Mesodermal cell (in vitro differentiated cells): ENCODE measurements at regions not wholly inside any gene's neighbourhood (a gene's known extent, or its start where the extent isn't known, plus 50 kb on each side); places are given as distances from the start of the nearest gene placed in this dataset.

Experiments
- H3K27ac ChIP-seq: 2 replicates; pipeline ENCODE4 v1.7.0; 2013; ENCODE audit warnings: mild to moderate bottlenecking, low read depth, low read length, moderate library complexity; ENCODE audit not compliant: severe bottlenecking
- H3K36me3 ChIP-seq: 2 replicates; pipeline ENCODE4 v1.7.1; 2013; ENCODE audit warnings: mild to moderate bottlenecking, low read length, moderate library complexity; ENCODE audit not compliant: control insufficient read depth, insufficient read depth
- H3K4me1 ChIP-seq: one replicate; pipeline ENCODE4 v1.7.1; 2013; ENCODE audit warnings: mild to moderate bottlenecking, low read length; ENCODE audit not compliant: insufficient read depth, control insufficient read depth, poor library complexity, severe bottlenecking
- H3K4me3 ChIP-seq: 2 replicates; pipeline ENCODE4 v1.7.0; 2013; ENCODE audit warnings: low read length, control low read depth, mild to moderate bottlenecking; ENCODE audit not compliant: insufficient read depth, poor library complexity, severe bottlenecking; ENCODE audit errors: extremely low read depth
- H3K9me3 ChIP-seq: 2 replicates; pipeline ENCODE4 v1.7.1; 2013; ENCODE audit warnings: mild to moderate bottlenecking, low read length, moderate library complexity; ENCODE audit not compliant: control insufficient read depth
- WGBS, 2 experiments: methylation state at CpG; one replicate each; pipeline ENCODE4 v1.1.5; 2013; ENCODE audit warnings: missing lambda C conversion rate in 2 of 2; ENCODE audit not compliant: insufficient coverage in 2 of 2; 5-methylcytosine and 5-hydroxymethylcytosine counted together

GRCh38 chr17:77456271-77456950 lies 315.6 kb downstream of the SEC14L1 start:
- 95 to 98% methylated on average over 16 to 18 of the region's 18 CpGs for WGBS, 2 experiments
- H3K4me3 ChIP-seq: no peak overlapping the region
- peaks cover 76% of the 10 kb centered on the region for H3K4me1 ChIP-seq
- no peaks in the 10 kb centered on the region for H3K9me3 ChIP-seq
- no peak overlapping the region for H3K27ac ChIP-seq
- peaks cover 22% of the 10 kb centered on the region for H3K36me3 ChIP-seq

DNA sequence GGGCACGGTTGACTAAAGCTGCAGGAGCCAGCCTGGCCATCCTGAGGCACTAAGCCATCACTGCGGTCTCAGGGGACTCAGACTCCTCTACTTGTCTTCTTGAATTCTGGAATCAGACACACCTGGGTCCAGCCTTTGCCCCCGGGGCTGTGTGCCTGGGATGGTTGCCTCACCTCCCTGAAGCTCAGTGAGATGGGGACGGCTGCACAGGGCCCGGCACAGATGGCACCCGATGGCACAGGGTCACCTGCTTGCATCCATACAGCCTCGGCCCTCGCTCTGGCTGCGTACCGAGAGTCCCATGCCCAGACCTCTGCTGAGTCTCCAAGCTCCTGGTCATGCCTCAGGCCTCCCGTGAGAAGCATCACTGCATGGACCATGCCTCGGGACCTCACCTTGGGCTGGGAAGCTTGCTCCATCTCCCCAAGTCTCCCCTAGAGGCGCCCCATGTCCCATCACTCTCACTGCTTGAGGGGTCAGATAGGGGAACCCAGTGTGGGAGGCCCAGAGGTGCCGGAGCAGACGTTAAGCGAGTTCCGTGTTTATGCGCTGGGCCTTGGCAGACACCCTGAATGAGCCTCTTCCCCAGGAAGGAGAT lies 316.3 kb downstream of the SEC14L1 start:
- Histone ChIP-seq H3K36me3 (peaks cover 24% of the 10 kb centered on the region), H3K4me1 (peaks cover 77% of the 10 kb centered on the region), H3K9me3 (no peaks in the 10 kb centered on the region), H3K4me3 (no peak overlapping the region), H3K27ac (no peak overlapping the region)
- WGBS, 2 experiments: 98% methylated on average over 13 to 18 of the region's 18 CpGs

- Histone ChIP-seq H3K9me3 (no peaks in the 10 kb centered on the region), H3K4me3 (no peak overlapping the region), H3K4me1 (peaks cover 73% of the 10 kb centered on the region), H3K27ac (peak overlapping the region; percentile 62), H3K36me3 (peaks cover 29% of the 10 kb centered on the region)
- 89 to 94% methylated on average over 8 to 14 of the region's 14 CpGs for WGBS, 2 experiments
Observed at GRCh38 chr17:77457572-77458201, 316.9 kb downstream of the SEC14L1 start.

DNA sequence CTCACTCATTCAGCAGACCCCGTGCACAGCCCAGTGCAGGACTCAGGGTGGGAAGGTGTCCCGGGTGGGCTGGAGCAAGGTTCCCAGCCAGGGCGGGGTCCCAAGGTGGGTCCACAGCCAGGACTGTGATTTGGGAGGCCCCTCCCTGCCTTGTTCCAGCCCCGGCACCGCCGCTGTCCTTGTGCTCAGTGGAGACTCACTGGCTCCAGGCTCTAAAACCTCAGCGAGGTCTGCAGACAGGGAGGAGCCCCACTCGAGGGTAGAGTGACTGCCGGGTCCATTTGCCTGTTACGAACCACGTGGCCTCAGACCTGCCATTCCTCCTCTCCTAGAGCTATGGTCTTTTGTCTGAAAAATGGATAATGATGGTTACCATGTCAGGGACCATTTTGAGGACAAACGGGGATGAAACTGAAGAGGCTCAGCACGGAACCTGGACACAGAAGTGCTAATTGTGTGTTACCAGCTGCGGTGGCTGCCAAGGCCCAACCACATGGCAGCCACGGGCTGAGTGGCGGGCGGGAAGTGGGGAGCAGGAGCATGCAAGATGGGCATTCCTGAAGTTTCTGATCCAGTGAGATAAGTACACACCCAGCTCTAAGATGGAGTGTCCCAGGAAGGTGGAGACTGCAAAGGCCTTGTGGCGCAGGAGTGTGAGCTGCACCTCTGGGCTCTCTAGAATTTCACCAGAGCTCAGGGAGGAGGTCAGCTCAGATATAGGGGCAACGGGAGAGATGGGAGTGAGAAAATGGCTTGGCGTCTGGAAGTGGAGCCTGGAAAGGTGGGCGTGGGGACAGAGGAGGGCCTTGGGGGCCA lies 317.6 kb downstream of the SEC14L1 start:
- peak overlapping the region; percentile 62 for H3K27ac ChIP-seq
- H3K36me3 ChIP-seq: peaks cover 31% of the 10 kb centered on the region
- peaks cover 68% of the 10 kb centered on the region for H3K4me1 ChIP-seq
- 93% methylated on average over 17 to 20 of the region's 21 CpGs for WGBS, 2 experiments
- H3K4me3 ChIP-seq: no peak overlapping the region
- H3K9me3 ChIP-seq: no peaks in the 10 kb centered on the region

GRCh38 chr17:77459018-77459755 lies 318.4 kb downstream of the SEC14L1 start:
- 95 to 97% methylated on average over 16 to 19 of the region's 19 CpGs for WGBS, 2 experiments
- peaks cover 60% of the 10 kb centered on the region for H3K4me1 ChIP-seq
- peaks cover 34% of the 10 kb centered on the region for H3K36me3 ChIP-seq
- H3K4me3 ChIP-seq: no peak overlapping the region
- H3K27ac ChIP-seq: no peak overlapping the region
- no peaks in the 10 kb centered on the region for H3K9me3 ChIP-seq

- Histone ChIP-seq H3K36me3 (peaks cover 29% of the 10 kb centered on the region), H3K27ac (peak overlapping the region; percentile 66), H3K4me1 (peaks cover 50% of the 10 kb centered on the region), H3K4me3 (no peak overlapping the region), H3K9me3 (no peaks in the 10 kb centered on the region)
- WGBS, 2 experiments: 85 to 90% methylated on average over 5 to 6 of the region's 9 CpGs
Observed at GRCh38 chr17:77460514-77461046, 319.8 kb downstream of the SEC14L1 start.

GRCh38 chr17:77461277-77462057 lies 320.7 kb downstream of the SEC14L1 start:
- Histone ChIP-seq H3K27ac (peak overlapping the region; percentile 52), H3K4me1 (peaks cover 53% of the 10 kb centered on the region), H3K9me3 (no peaks in the 10 kb centered on the region), H3K4me3 (no peak overlapping the region), H3K36me3 (peaks cover 25% of the 10 kb centered on the region)
- WGBS, 2 experiments: 91 to 94% methylated on average over 11 to 14 of the region's 16 CpGs

DNA sequence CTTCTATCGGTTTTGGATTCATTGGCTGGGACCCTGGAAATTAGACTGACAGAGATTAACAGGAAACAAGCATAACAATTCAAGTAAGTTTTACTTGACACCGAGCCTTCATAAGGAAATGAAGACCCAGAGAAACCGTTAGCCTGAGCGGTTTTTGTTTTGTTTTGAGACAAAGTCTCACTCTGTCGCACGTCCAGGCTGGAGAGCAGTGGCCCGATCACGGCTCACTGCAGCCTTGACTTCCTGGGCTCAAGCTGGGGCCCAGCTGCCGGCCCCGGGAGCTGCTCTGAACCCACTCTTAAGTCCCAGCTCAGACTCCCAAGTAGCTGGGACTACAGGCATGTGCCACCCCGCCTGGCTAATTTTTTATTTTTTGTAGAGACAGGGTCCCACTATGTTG lies 321.3 kb downstream of the SEC14L1 start:
- no peaks in the 10 kb centered on the region for H3K9me3 ChIP-seq
- peaks cover 54% of the 10 kb centered on the region for H3K4me1 ChIP-seq
- 81 to 84% methylated on average over 10 of the region's 11 CpGs for WGBS, 2 experiments
- peak overlapping the region; percentile 52 for H3K27ac ChIP-seq
- H3K4me3 ChIP-seq: no peak overlapping the region
- peaks cover 25% of the 10 kb centered on the region for H3K36me3 ChIP-seq

- peaks cover 57% of the 10 kb centered on the region for H3K4me1 ChIP-seq
- no peak overlapping the region for H3K4me3 ChIP-seq
- WGBS, 2 experiments: 92 to 98% methylated on average over 8 to 15 of the region's 16 CpGs
- H3K9me3 ChIP-seq: no peaks in the 10 kb centered on the region
- H3K36me3 ChIP-seq: peaks cover 29% of the 10 kb centered on the region
- no peak overlapping the region for H3K27ac ChIP-seq
Observed at GRCh38 chr17:77462553-77463497, 322.1 kb downstream of the SEC14L1 start.
